AG08396 (cell line): ENCODE measurements at regions not wholly inside any gene's neighbourhood (a gene's known extent, or its start where the extent isn't known, plus 50 kb on each side); places are given as distances from the start of the nearest gene placed in this dataset.

ENCODE experiments used
- DNase-seq: peaks from one replicate; pipeline ENCODE4 v3.0.0; 2012; ENCODE audit warnings: low spot score, mixed read lengths

GRCh38 chr22:26894362-26894761 lies 237.0 kb downstream of the MIAT start:
- no peak for DNase-seq

DNA sequence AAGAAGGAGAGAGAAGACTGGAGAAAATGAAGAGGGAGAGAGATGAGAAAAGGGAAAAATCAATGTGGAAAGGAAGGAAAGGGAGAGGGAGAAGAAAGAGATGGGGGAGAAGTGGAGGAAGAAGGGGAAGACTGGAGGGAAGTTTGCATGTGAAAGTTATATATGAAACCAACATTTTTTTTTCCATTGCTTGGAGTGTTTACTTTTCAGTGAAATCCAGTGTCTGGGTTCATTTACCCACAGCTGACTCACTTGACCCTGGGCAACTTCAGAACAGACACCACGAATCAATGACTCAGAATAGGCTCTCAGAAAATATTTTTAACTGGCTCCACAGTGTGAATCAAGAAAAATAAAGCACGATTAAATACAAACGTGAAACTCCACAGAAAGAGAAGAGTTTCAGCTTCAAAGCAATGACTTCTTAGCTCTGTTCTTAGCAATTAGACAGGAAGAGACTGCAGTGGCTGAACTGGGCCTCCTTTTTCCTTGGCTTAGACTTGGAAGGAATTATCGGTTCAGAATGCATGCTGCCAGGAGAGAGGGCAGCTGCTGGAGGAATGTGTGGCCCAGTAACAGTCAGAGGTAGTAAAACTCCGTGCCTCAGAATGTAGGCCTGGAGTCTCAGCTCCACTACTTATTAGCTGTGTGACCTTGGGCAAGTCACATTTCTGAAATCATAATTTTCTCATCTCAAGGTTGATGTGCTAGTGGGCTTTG lies 237.5 kb downstream of the MIAT start:
- DNase-seq, result peak; percentile 82

DNA sequence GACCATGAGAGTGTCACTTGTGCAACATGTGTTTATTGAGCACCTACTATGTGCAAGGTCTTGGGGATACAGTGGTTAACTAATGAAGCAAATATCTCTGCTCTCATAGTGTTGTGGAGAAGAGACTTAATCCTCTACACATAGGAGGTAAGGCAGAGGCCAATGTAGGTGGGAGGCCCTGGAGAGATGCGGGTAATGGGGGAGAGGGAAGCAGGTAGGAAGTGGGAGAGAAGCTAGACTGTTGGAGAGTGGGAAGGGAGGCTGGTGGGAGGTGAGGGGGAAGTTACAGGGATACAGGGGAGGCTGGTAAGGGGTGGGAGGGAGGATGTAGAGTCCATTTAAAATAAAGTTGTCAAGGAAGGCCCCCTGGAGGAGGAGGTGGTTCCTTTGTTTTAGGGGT lies 240.0 kb downstream of the MIAT start:
- DNase-seq, result no peak

- no peak for DNase-seq
These were observed 241.7 kb downstream of the MIAT start for GRCh38 chr22:26898946-26899605.

DNA sequence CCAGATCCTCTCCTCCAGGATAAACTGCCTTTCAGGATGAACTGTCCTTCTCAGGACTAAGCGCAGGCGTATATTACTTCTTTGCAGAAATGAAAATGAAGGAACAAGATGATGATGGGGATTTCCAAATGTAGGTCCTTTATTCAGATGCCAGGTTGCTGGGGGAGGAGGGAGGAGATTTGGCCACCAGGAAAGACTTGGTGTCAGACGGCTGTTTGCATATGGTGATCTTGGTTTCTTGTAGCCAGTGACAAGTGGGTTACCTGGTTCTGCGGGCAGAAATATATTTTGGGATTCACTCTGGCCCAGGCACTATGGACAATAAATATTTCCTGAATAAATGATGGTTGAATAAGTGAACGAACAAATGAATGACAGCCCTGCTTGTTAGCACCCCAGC lies 243.4 kb downstream of the MIAT start:
- no peak for DNase-seq

GRCh38 chr22:26901198-26901816 lies 243.9 kb downstream of the MIAT start:
- no peak for DNase-seq

DNA sequence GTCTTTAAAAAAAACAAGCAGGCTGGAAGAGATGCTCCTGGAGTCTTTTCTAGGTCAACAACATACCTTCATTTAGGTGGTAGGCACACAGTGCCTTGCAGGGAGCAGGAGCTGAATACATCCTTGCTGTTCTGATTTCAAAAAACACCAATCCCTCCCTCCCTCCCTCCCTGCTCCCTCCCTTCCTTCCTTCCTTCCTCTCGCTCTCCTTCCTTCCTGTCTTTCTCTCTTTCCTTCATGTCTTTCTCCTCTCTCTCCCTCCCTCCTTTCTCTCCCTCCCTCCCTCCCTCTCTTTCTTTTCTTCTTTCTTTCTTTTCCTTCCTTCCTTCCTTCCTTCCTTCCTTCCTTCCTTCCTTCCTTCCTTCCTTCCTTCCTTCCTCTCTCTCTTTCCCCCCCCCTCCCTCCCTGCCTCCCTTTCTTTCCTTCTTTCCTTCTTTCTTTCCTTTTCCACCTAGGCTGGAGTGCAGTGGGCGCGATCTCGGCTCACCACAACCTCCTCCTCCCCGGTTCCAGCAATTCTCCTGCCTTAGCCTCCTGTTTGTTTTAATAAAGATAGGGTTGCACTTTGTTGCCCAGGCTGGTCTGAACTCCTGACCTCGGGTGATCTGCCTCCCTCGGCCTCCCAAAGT lies 245.1 kb downstream of the MIAT start:
- no peak for DNase-seq

GRCh38 chr22:26903030-26903856 lies 245.9 kb downstream of the MIAT start:
- DNase-seq, result no peak

GRCh38 chr22:26904483-26904882 lies 247.1 kb downstream of the MIAT start:
- DNase-seq, result no peak

DNA sequence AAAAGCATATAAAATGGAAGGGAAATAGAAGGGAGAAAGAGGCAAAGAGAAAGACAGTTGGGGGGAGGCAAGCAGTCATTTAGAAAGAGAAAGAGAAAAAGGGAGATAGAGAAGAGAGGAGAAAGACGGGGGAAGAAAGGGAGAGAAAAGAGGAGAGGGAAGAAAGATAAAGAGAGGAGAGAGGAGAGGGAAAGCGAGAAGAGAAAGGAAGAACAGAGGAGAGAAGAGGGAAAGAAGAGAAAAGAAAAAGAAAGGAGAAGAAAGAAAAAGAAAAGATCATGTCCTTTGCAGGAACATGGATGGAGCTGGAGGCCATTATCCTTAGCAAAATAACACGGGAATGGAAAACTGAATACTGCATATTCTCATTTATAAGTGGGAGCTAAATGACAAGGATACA lies 247.7 kb downstream of the MIAT start:
- no peak for DNase-seq

- DNase-seq, result no peak
These were observed 248.3 kb downstream of the MIAT start for GRCh38 chr22:26905640-26906039.

- no peak for DNase-seq
These were observed 249.1 kb downstream of the MIAT start for GRCh38 chr22:26906464-26906863.

DNA sequence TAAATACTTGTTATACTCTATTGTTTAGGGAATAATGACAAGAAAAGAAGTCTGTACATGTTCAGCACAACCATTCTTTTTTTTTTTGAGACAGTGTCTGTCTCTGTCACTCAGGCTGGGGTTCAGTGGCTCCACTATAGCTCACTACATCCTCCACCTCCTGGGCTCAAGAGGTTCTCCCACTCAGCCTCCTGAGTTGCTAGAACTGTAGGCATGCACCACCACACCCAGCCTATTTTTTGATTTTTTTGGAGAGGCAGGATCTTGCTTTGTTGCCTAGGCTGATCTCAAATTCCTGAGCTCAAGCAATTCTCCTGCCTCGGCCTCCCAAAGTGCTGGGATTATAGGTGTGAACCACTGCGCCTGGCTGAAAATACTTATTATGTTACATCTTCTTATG lies 250.0 kb downstream of the MIAT start:
- no peak for DNase-seq

DNA sequence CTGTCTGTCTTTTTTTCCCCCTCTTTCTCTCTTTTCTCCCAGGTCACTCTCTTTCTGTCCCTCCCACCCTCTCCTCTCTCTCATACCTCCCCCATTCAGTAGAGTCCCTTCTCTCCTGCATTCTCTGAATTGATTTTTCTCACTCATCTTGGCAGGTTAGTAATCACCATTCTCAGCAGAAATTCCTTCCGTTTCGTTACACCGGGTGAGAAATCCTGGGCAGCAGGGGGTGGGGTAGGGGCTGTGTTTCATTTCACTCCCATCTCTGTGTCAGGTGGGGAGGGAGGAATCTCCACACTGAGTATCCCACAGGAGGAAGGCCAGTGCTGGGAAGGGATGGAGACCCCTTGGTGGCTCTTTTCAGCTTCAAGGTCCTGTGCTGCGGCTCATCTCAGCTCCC lies 253.5 kb downstream of the MIAT start:
- no peak for DNase-seq

DNA sequence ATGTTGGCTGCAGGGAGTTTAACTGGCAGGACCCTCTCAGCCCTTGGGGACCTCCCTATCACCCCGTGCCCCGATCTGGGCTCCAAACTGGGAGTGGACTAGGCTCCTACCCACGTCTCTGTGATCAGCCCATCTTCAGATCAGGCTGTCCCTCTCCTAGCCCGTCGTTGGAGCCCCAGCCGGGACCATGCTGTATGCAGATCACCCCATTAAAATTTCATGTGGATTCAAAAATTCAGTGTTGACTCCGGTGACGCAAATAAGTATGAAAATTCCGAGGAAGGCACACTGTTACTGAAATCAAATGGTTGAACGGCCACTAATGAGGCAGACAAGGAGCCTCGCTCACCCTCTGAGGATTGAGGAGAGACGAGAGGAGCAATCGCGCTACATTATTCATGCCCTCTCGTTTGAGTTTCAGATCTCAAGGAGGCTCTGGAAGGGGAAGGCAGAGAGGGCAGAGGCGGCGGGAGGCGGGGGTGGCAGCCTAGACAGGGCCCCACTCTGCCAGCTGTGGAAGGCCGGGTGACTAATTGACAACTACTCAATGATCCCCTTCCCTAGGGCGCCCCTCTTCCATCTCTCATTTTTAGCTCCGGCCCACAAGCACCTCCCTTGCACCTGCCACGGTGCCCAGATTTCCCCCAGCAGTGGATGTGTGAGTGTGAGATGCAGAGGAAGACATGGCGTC lies 255.4 kb downstream of the MIAT start:
- DNase-seq, result no peak

GRCh38 chr22:26914519-26915185 lies 257.3 kb downstream of the MIAT start:
- DNase-seq, result no peak

DNA sequence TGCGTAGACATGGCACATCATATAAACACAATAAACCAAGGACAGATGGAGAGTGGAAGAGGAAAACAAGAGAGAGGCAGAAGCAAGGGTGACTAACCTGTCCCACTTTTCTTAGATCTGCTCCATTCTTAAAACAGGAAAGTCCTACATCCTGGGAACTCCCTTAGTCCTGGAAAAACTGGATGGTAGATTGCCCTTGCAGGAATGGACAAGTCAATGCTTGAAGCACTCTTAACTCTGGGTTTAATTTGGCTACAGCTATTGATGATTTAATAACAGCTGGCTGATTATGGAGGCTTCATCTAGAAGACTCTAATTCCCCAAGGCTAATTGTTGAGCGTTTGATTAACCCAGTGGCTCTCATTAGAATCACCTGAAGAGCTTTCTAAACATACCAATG lies 258.8 kb downstream of the MIAT start:
- DNase-seq, result no peak

- DNase-seq, result no peak
These were observed 260.8 kb downstream of the MIAT start for GRCh38 chr22:26918226-26918625.

DNA sequence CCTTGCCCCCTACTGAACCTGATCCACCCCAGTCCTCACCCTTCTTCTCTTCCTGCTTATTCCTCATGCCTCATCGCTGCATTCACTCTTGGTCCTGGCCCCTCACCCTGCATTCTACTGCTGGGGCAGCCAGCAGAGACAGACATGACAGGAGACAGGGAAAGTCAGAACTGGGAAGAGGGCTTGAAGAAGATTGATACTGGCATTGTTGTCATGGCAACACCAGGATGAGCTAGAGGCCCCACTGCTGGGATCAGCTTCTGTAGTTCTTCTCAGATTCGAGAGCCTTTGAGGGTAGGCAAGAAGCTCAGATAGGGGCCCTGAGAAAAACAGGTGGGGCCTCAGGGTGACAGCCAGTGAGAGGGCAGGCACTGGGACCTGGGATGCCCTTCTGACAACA lies 264.3 kb downstream of the MIAT start:
- no peak for DNase-seq

DNA sequence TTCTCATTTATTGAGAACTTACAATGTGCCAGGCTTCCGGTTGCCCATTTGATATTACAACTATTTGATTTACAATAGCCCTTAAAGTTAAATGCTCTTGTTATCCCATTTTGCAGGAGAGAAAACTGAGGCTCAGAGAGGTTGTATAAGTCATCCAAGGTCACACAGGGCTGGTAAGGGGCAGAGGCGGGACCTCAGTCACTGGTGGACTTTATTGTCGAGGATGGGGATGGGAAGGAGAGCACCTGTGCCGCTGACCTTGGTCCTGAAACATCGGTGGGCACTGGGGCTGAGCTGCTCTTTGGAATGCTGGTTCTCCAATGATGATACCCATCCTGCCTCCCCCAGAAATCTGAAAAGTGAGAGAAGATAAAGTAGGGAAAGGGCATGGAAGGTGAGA lies 265.4 kb downstream of the MIAT start:
- DNase-seq, result no peak

- DNase-seq, result no peak
These were observed 266.1 kb downstream of the MIAT start for GRCh38 chr22:26923531-26923930.
